ENCODE measurements at regions not wholly inside any gene's neighbourhood (a gene's known extent, or its start where the extent isn't known, plus 50 kb on each side); places are given as distances from the start of the nearest gene placed in this dataset.

GRCh38 chr4:111031001-111031579 lies 408.2 kb upstream of the PITX2 start:
- Histone ChIP-seq H3K79me2 (ENCODE audit: insufficient read depth, low read length) (no peaks in the 10 kb centered on the region), H3K4me1 (ENCODE audit: control insufficient read depth in 1 of 2, insufficient read depth in 2 of 2, low read length in 2 of 2) (no peaks in the 10 kb centered on the region), H4K20me1 (ENCODE audit: insufficient read depth, low read length) (no peaks in the 10 kb centered on the region), H3K9me3 (replicated peaks in 1 of 2; ENCODE audit: control insufficient read depth in 1 of 2, insufficient read depth in 1 of 2, low read length in 2 of 2) (no peaks in the 10 kb centered on the region), H3K36me3 (replicated peaks in 1 of 2; ENCODE audit: control insufficient read depth in 1 of 2, insufficient read depth in 2 of 2, low read length in 2 of 2) (no peaks in the 10 kb centered on the region), H3K4me2 (replicated peaks; ENCODE audit: extremely low read depth, low read length, poor library complexity, severe bottlenecking) (no peak overlapping the region), H3K9ac (ENCODE audit: insufficient read depth, low read length, poor library complexity, severe bottlenecking) (no peak overlapping the region), H3K4me3 (replicated peaks in 1 of 3; ENCODE audit: low read depth in 2 of 3, low read length in 3 of 3) (no peak overlapping the region), H2AFZ (ENCODE audit: insufficient read depth, low read depth, low read length, poor library complexity, severe bottlenecking) (no peak overlapping the region), H3K27ac (ENCODE audit: low read depth in 1 of 2, low read length in 2 of 2) (no peak overlapping the region), H3K27me3 (ENCODE audit: control insufficient read depth in 2 of 2, insufficient read depth in 2 of 2, low read length in 2 of 2) (no peaks in the 10 kb centered on the region)
- H3K36me3 Mint-ChIP-seq, result no peaks in the 10 kb centered on the region
- H3K4me3 Mint-ChIP-seq, result no peak overlapping the region
- WGBS (ENCODE audit: insufficient coverage), result no CpG with 5 or more reads among the region's 1 CpG
- no peaks in the 10 kb centered on the region for H3K9me3 Mint-ChIP-seq
- intact Hi-C loops (cut with micrococcal nuclease), result no loop called here
- H3K27ac Mint-ChIP-seq, result no peak overlapping the region
- no peak for TF ChIP-seq CTCF (IDR thresholded peaks at IDR 0.05)
- no peak for DNase-seq
- no peaks in the 10 kb centered on the region for H3K27me3 Mint-ChIP-seq (ENCODE audit: low read depth in 3 of 3)
- no peaks in the 10 kb centered on the region for H3K4me1 Mint-ChIP-seq

GRCh38 chr4:111031596-111031995 lies 408.7 kb upstream of the PITX2 start:
- intact Hi-C loops (cut with micrococcal nuclease), result no loop called here
- H3K4me1 Mint-ChIP-seq, result no peaks in the 10 kb centered on the region

More at GRCh38 chr4:111031596-111031995, 408.7 kb upstream of the PITX2 start:
- H3K9me3 Mint-ChIP-seq, result no peaks in the 10 kb centered on the region
- H3K27me3 Mint-ChIP-seq (ENCODE audit: low read depth in 3 of 3), result no peaks in the 10 kb centered on the region
- H2AFZ ChIP-seq (ENCODE audit: insufficient read depth, low read depth, low read length, poor library complexity, severe bottlenecking), result no peak overlapping the region
- H3K36me3 ChIP-seq (replicated peaks in 1 of 2; ENCODE audit: control insufficient read depth in 1 of 2, insufficient read depth in 2 of 2, low read length in 2 of 2), result no peaks in the 10 kb centered on the region
- no peak overlapping the region for H3K9ac ChIP-seq (ENCODE audit: insufficient read depth, low read length, poor library complexity, severe bottlenecking)
- TF ChIP-seq CTCF (IDR thresholded peaks at IDR 0.05), result no peak
- WGBS (ENCODE audit: insufficient coverage), result no CpG with 5 or more reads among the region's 3 CpGs
- H3K36me3 Mint-ChIP-seq, result no peaks in the 10 kb centered on the region
- H4K20me1 ChIP-seq (ENCODE audit: insufficient read depth, low read length), result no peaks in the 10 kb centered on the region
- no peak overlapping the region for H3K27ac Mint-ChIP-seq
- H3K79me2 ChIP-seq (ENCODE audit: insufficient read depth, low read length), result no peaks in the 10 kb centered on the region
- no peaks in the 10 kb centered on the region for H3K9me3 ChIP-seq (replicated peaks in 1 of 2; ENCODE audit: control insufficient read depth in 1 of 2, insufficient read depth in 1 of 2, low read length in 2 of 2)
- no peak for DNase-seq
- H3K4me3 ChIP-seq (replicated peaks in 1 of 3; ENCODE audit: low read depth in 2 of 3, low read length in 3 of 3), result no peak overlapping the region
- no peak overlapping the region for H3K27ac ChIP-seq (ENCODE audit: low read depth in 1 of 2, low read length in 2 of 2)
- no peak overlapping the region for H3K4me2 ChIP-seq (replicated peaks; ENCODE audit: extremely low read depth, low read length, poor library complexity, severe bottlenecking)
- H3K4me1 ChIP-seq (ENCODE audit: control insufficient read depth in 1 of 2, insufficient read depth in 2 of 2, low read length in 2 of 2), result no peaks in the 10 kb centered on the region
- H3K4me3 Mint-ChIP-seq, result no peak overlapping the region
- H3K27me3 ChIP-seq (ENCODE audit: control insufficient read depth in 2 of 2, insufficient read depth in 2 of 2, low read length in 2 of 2), result no peaks in the 10 kb centered on the region

Measured in CD14-positive monocyte (primary cell).